Vagina (tissue), 2 donors: ENCODE measurements at regions not wholly inside any gene's neighbourhood (a gene's known extent, or its start where the extent isn't known, plus 50 kb on each side); places are given as distances from the start of the nearest gene placed in this dataset.

Experiments
- DNase-seq, 2 donors: peaks; one replicate each; pipeline ENCODE4 v3.0.0-alpha.2; 2017; ENCODE audit errors: extremely low spot score in 2 of 2
- H3K27ac ChIP-seq: fragments of 200-600 bp; sonication (generic); one replicate; pipeline ENCODE4 v1.5.1; 2019
- H3K27me3 ChIP-seq: fragments of 200-600 bp; sonication (generic); one replicate; pipeline ENCODE4 v1.5.1; 2019
- H3K36me3 ChIP-seq, 2 donors: fragments of 200-600 bp; sonication (generic); one replicate each; pipeline ENCODE4 v1.5.1; 2017 to 2019
- H3K4me1 ChIP-seq: fragments of 200-600 bp; sonication (generic); one replicate; pipeline ENCODE4 v1.5.1; 2019
- H3K4me3 ChIP-seq, 2 donors: fragments of 200-600 bp; sonication (generic); 1 replicate in 1 of 2; 2 replicates in 1 of 2; pipeline ENCODE4 v1.5.1; 2016 to 2019
- H3K9me3 ChIP-seq: fragments of 200-600 bp; sonication (generic); one replicate; pipeline ENCODE4 v1.5.1; 2019
- CTCF ChIP-seq, 3 experiments: fragments of 450-650 bp in 2 of 3; fragments of 200-600 bp in 1 of 3; sonication (generic) in 1 of 3; IDR thresholded peaks; one replicate each; pipeline ENCODE4 v1.5.1; 2017 to 2019; ENCODE audit warnings: antibody characterized with exemption in 3 of 3, mild to moderate bottlenecking in 2 of 3, moderate library complexity in 2 of 3
- POLR2A ChIP-seq, 2 donors: fragments of 450-650 bp; IDR thresholded peaks; one replicate each; pipeline ENCODE4 v1.6.1; 2017; ENCODE audit warnings: antibody characterized with exemption in 2 of 2, mild to moderate bottlenecking in 2 of 2, moderate library complexity in 2 of 2
- POLR2AphosphoS5 ChIP-seq, 2 donors: sonication (generic); formaldehyde crosslinking; IDR thresholded peaks; one replicate each; pipeline ENCODE4 v1.9.0; 2017; ENCODE audit warnings: antibody characterized with exemption in 2 of 2, mild to moderate bottlenecking in 2 of 2, low read depth in 1 of 2; ENCODE audit not compliant: insufficient read depth in 1 of 2
- intact Hi-C: fragments of 100-400 bp; cut with DNase I; formaldehyde crosslinking; loops from one replicate; pipeline ENCODE4 v1.15.1; 2023

- TF ChIP-seq CTCF (IDR thresholded peaks at IDR 0.05), result no peak
- no peak for TF ChIP-seq POLR2A (IDR thresholded peaks at IDR 0.05)
- no peak for TF ChIP-seq POLR2AphosphoS5 (IDR thresholded peaks at IDR 0.05; ENCODE audit: insufficient read depth in 1 of 2, low read depth in 1 of 2)
Measured at GRCh38 chr12:13595536-13596443, 385.6 kb downstream of the GRIN2B start.

GRCh38 chr12:13594731-13595514, 386.5 kb downstream of the GRIN2B start:
- no peak for TF ChIP-seq POLR2A (IDR thresholded peaks at IDR 0.05)
- H3K36me3 ChIP-seq, result no peaks in the 10 kb centered on the region
- DNase-seq, result no peak
- H3K27ac ChIP-seq, result no peak overlapping the region
- H3K9me3 ChIP-seq, result no peaks in the 10 kb centered on the region
- intact Hi-C loops, result loop anchor here (5.0 kb wide), 1 partner anchor 882 kb away; no protein-coding TSS in a partner anchor
- H3K27me3 ChIP-seq, result no peaks in the 10 kb centered on the region
- H3K4me3 ChIP-seq, result no peak overlapping the region
- H3K4me1 ChIP-seq, result no peaks in the 10 kb centered on the region

More at GRCh38 chr12:13595536-13596443, 385.6 kb downstream of the GRIN2B start:
- no peaks in the 10 kb centered on the region for H3K27me3 ChIP-seq
- no peak for DNase-seq
- H3K9me3 ChIP-seq, result no peaks in the 10 kb centered on the region
- no peaks in the 10 kb centered on the region for H3K4me1 ChIP-seq
- H3K4me3 ChIP-seq, result no peak overlapping the region
- no peaks in the 10 kb centered on the region for H3K36me3 ChIP-seq
- intact Hi-C loops, result loop anchor here (5.0 kb wide), 1 partner anchor 882 kb away; no protein-coding TSS in a partner anchor
- H3K27ac ChIP-seq, result no peak overlapping the region

GRCh38 chr12:13592063-13592942, 389.1 kb downstream of the GRIN2B start:
- no peaks in the 10 kb centered on the region for H3K9me3 ChIP-seq
- H3K27me3 ChIP-seq, result no peaks in the 10 kb centered on the region
- H3K4me3 ChIP-seq, result no peak overlapping the region
- no peak overlapping the region for H3K27ac ChIP-seq
- H3K4me1 ChIP-seq, result no peaks in the 10 kb centered on the region
- intact Hi-C loops, result no loop called here
- TF ChIP-seq POLR2AphosphoS5 (IDR thresholded peaks at IDR 0.05; ENCODE audit: insufficient read depth in 1 of 2, low read depth in 1 of 2) (no peak), POLR2A (IDR thresholded peaks at IDR 0.05) (no peak), CTCF (IDR thresholded peaks at IDR 0.05) (no peak)
- H3K36me3 ChIP-seq, result no peaks in the 10 kb centered on the region
- no peak for DNase-seq

GRCh38 chr12:13591488-13591887, 389.9 kb downstream of the GRIN2B start:
- Histone ChIP-seq H3K9me3 (no peaks in the 10 kb centered on the region), H3K4me1 (no peaks in the 10 kb centered on the region), H3K27ac (no peak overlapping the region), H3K27me3 (no peaks in the 10 kb centered on the region), H3K36me3 (no peaks in the 10 kb centered on the region), H3K4me3 (no peak overlapping the region)
- no peak for TF ChIP-seq POLR2AphosphoS5 (IDR thresholded peaks at IDR 0.05; ENCODE audit: insufficient read depth in 1 of 2, low read depth in 1 of 2)
- no peak for TF ChIP-seq CTCF (IDR thresholded peaks at IDR 0.05)
- no peak for TF ChIP-seq POLR2A (IDR thresholded peaks at IDR 0.05)
- DNase-seq, result no peak
- intact Hi-C loops, result no loop called here

GRCh38 chr12:13591059-13591458, 390.3 kb downstream of the GRIN2B start:
- no peak overlapping the region for H3K4me3 ChIP-seq
- no peaks in the 10 kb centered on the region for H3K27me3 ChIP-seq
- H3K4me1 ChIP-seq, result no peaks in the 10 kb centered on the region
- H3K36me3 ChIP-seq, result no peaks in the 10 kb centered on the region
- H3K27ac ChIP-seq, result no peak overlapping the region
- no peak for TF ChIP-seq POLR2AphosphoS5 (IDR thresholded peaks at IDR 0.05; ENCODE audit: insufficient read depth in 1 of 2, low read depth in 1 of 2)
- TF ChIP-seq CTCF (IDR thresholded peaks at IDR 0.05), result no peak
- TF ChIP-seq POLR2A (IDR thresholded peaks at IDR 0.05), result no peak
- intact Hi-C loops, result no loop called here
- H3K9me3 ChIP-seq, result no peaks in the 10 kb centered on the region
- no peak for DNase-seq
